Hepatocyte (in vitro differentiated cells): ENCODE measurements at regions not wholly inside any gene's neighbourhood (a gene's known extent, or its start where the extent isn't known, plus 50 kb on each side); places are given as distances from the start of the nearest gene placed in this dataset.

Experiments
- EZH2 ChIP-seq: fragments of 200-600 bp; sonication (generic); IDR thresholded peaks from 2 replicates; pipeline ENCODE4 v1.6.1; 2016; ENCODE audit warnings: antibody characterized with exemption, mild to moderate bottlenecking, borderline replicate concordance
- EZH2phosphoT487 ChIP-seq: fragments of 200-600 bp; sonication (generic); IDR thresholded peaks from one replicate; pipeline ENCODE4 v1.6.1; 2018; ENCODE audit warnings: antibody characterized with exemption, mild to moderate bottlenecking, low read depth, moderate library complexity; ENCODE audit not compliant: unreplicated experiment, severe bottlenecking
- TF ChIP-seq, protein P1 (sequence below): fragments of 200-600 bp; sonication (generic); IDR thresholded peaks from 2 replicates; pipeline ENCODE4 v1.5.1; 2016; ENCODE audit warnings: antibody characterized with exemption, mild to moderate bottlenecking; ENCODE audit not compliant: poor library complexity

DNA sequence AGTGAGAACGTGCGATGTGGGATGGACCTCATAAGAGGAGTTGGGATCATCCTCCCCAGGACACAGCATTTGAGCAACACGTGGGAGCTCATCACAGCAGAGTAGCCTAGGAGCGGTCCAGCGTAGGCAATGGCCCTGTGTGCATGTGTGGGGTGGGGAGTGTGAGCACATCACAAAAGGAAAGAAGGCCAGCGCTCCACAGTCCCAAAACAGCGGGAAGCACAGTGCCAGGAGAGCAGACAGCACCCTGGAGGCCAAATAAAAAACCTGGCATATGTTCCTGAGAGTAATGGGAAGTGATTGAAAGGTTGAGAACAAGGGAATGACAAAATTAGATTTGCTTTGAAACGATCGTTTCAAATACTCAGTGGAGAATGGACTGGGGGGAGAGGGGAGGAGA lies 226.0 kb downstream of the C7orf25 start:
- TF ChIP-seq, protein P1, sequence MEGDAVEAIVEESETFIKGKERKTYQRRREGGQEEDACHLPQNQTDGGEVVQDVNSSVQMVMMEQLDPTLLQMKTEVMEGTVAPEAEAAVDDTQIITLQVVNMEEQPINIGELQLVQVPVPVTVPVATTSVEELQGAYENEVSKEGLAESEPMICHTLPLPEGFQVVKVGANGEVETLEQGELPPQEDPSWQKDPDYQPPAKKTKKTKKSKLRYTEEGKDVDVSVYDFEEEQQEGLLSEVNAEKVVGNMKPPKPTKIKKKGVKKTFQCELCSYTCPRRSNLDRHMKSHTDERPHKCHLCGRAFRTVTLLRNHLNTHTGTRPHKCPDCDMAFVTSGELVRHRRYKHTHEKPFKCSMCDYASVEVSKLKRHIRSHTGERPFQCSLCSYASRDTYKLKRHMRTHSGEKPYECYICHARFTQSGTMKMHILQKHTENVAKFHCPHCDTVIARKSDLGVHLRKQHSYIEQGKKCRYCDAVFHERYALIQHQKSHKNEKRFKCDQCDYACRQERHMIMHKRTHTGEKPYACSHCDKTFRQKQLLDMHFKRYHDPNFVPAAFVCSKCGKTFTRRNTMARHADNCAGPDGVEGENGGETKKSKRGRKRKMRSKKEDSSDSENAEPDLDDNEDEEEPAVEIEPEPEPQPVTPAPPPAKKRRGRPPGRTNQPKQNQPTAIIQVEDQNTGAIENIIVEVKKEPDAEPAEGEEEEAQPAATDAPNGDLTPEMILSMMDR = no peak
- TF ChIP-seq EZH2 (no peak), EZH2phosphoT487 (no peak)
